Bronchial epithelial cell (primary cell): ENCODE measurements at regions not wholly inside any gene's neighbourhood (a gene's known extent, or its start where the extent isn't known, plus 50 kb on each side); places are given as distances from the start of the nearest gene placed in this dataset.

ENCODE experiments used
- DNase-seq: peaks from one replicate; pipeline ENCODE4 v3.0.0-alpha.2; 2010; ENCODE audit warnings: low read depth
- FAIRE-seq: peaks from 2 replicates; lab custom pipeline; 2011; peaks lifted over from hg19 to GRCh38; lab: Jason Lieb, UNC
- H3K27me3 ChIP-seq: 2 replicates; pipeline ENCODE4 v1.5.1; 2011; ENCODE audit warnings: low read length; ENCODE audit not compliant: control insufficient read depth, insufficient read depth
- H3K36me3 ChIP-seq: 2 replicates; pipeline ENCODE4 v1.5.1; 2011; ENCODE audit warnings: low read length; ENCODE audit not compliant: control insufficient read depth, insufficient read depth
- H3K4me3 ChIP-seq: 2 replicates; pipeline ENCODE4 v1.5.1; 2011; ENCODE audit warnings: mild to moderate bottlenecking, low read depth, low read length, control low read depth
- CTCF ChIP-seq: IDR thresholded peaks from 2 replicates; pipeline ENCODE4 v1.5.1; 2011; ENCODE audit warnings: mild to moderate bottlenecking, moderate library complexity, low read length, control low read depth, inconsistent platforms; ENCODE audit not compliant: insufficient read depth, severe bottlenecking

GRCh38 chr19:34838248-34838647 is 65.2 kb upstream of the ZNF599 start:
- Histone ChIP-seq H3K4me3 (no peak overlapping the region), H3K27me3 (no peaks in the 10 kb centered on the region), H3K36me3 (no peaks in the 10 kb centered on the region)
- peak; percentile 29 for DNase-seq
- TF ChIP-seq CTCF = peak; percentile 54
- no peak for FAIRE-seq

- TF ChIP-seq CTCF = no peak
- Histone ChIP-seq H3K27me3 (no peaks in the 10 kb centered on the region), H3K36me3 (no peaks in the 10 kb centered on the region), H3K4me3 (no peak overlapping the region)
- no peak for DNase-seq
- FAIRE-seq = no peak
These were observed 64.2 kb upstream of the ZNF599 start for GRCh38 chr19:34837262-34837661.

GRCh38 chr19:34835631-34836351 is 62.8 kb upstream of the ZNF599 start:
- Histone ChIP-seq H3K27me3 (no peaks in the 10 kb centered on the region), H3K4me3 (no peak overlapping the region), H3K36me3 (no peaks in the 10 kb centered on the region)
- FAIRE-seq (no peak), DNase-seq (no peak)
- no peak for TF ChIP-seq CTCF

GRCh38 chr19:34834472-34835061 is 61.6 kb upstream of the ZNF599 start:
- Histone ChIP-seq H3K36me3 (no peaks in the 10 kb centered on the region), H3K27me3 (no peaks in the 10 kb centered on the region), H3K4me3 (no peak overlapping the region)
- FAIRE-seq (peak; percentile 36), DNase-seq (no peak)
- no peak for TF ChIP-seq CTCF

GRCh38 chr19:34832581-34833112 is 59.6 kb upstream of the ZNF599 start:
- Histone ChIP-seq H3K27me3 (no peaks in the 10 kb centered on the region), H3K4me3 (no peak overlapping the region), H3K36me3 (no peaks in the 10 kb centered on the region)
- DNase-seq = no peak
- no peak for FAIRE-seq
- TF ChIP-seq CTCF = no peak
